Hepatocyte (in vitro differentiated cells): ENCODE measurements at regions not wholly inside any gene's neighbourhood (a gene's known extent, or its start where the extent isn't known, plus 50 kb on each side); places are given as distances from the start of the nearest gene placed in this dataset.

Source experiments
- CTCF ChIP-seq: fragments of 200-600 bp; sonication (generic); IDR thresholded peaks from 2 replicates; pipeline ENCODE4 v1.5.1; 2016; ENCODE audit warnings: antibody characterized with exemption, mild to moderate bottlenecking; ENCODE audit not compliant: poor library complexity
- EZH2 ChIP-seq: fragments of 200-600 bp; sonication (generic); IDR thresholded peaks from 2 replicates; pipeline ENCODE4 v1.6.1; 2016; ENCODE audit warnings: antibody characterized with exemption, mild to moderate bottlenecking, borderline replicate concordance
- EZH2phosphoT487 ChIP-seq: fragments of 200-600 bp; sonication (generic); IDR thresholded peaks from one replicate; pipeline ENCODE4 v1.6.1; 2018; ENCODE audit warnings: antibody characterized with exemption, mild to moderate bottlenecking, low read depth, moderate library complexity; ENCODE audit not compliant: unreplicated experiment, severe bottlenecking

GRCh38 chr10:20658158-20658557, 239.0 kb downstream of the NEBL start:
- TF ChIP-seq CTCF: no peak
- no peak for TF ChIP-seq EZH2
- TF ChIP-seq EZH2phosphoT487: no peak
